ENCODE measurements at regions not wholly inside any gene's neighbourhood (a gene's known extent, or its start where the extent isn't known, plus 50 kb on each side); places are given as distances from the start of the nearest gene placed in this dataset.

DNA sequence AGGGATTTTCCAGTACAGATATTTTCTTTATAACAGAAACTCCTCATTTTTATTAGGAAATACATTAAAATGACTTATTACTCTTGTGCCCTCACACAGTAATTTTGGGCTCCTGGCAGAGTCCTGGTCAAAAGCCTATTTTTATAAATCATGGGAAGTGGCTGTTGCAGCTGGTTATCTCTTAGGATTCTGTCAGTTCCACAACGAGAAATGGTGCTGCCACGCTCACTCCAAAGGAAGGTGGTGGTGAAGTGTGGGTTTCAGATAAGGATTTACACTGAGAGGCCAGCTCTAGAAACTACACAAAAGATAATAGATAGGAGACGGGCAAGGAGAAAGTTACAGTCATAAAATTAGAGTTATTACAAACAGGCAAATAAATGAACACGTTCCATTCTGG, 159.2 kb upstream of the FAM241A start:
- no peaks in the 10 kb centered on the region for H3K36me3 ChIP-seq (replicated peaks; ENCODE audit: insufficient read depth, low read depth)
- 29% methylated on average over 4 of the region's 4 CpGs for WGBS (ENCODE audit: low lambda C conversion rate, missing lambda C conversion rate)
- peak overlapping the region; percentile 59 for H3K4me2 ChIP-seq
- H3K4me3 ChIP-seq = no peak overlapping the region
- no peaks in the 10 kb centered on the region for H3K27me3 ChIP-seq
- no peaks in the 10 kb centered on the region for H3K9me3 ChIP-seq (ENCODE audit: low read depth)
- H3K4me1 ChIP-seq (ENCODE audit: insufficient read depth) = peaks cover 12% of the 10 kb centered on the region
- H2AFZ ChIP-seq = no peak overlapping the region
- no peaks in the 10 kb centered on the region for H3K79me2 ChIP-seq
- no peak for TF ChIP-seq EZH2 (IDR thresholded peaks at IDR 0.05; ENCODE audit: borderline replicate concordance)
- DNase-seq (ENCODE audit: low spot score) = no peak
- peak overlapping the region; percentile 52 for H3K27ac ChIP-seq
- H3K9me2 ChIP-seq (replicated peaks; ENCODE audit: insufficient read depth) = no peaks in the 10 kb centered on the region
- no peaks in the 10 kb centered on the region for H4K20me1 ChIP-seq (ENCODE audit: insufficient read depth, poor library complexity, severe bottlenecking)

DNA sequence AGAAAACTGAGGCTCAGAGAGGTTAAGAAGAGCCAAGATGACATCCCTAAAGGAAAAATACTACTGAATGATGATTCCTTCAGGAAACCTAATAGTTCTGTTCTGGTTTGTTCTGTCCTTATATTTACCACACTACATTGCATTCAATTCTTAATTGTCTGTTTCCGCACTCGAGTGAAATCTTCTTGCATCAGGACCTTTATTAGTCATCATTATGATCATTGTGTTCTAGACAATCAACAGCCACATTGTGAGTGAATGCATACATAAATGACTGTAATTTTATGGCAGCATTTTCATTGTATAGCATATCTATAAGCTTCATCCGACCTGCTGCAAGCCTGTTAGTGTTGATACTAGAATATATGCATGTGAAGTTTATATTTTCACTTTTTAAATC, 156.7 kb upstream of the FAM241A start:
- no peaks in the 10 kb centered on the region for H4K20me1 ChIP-seq (ENCODE audit: insufficient read depth, poor library complexity, severe bottlenecking)
- H3K36me3 ChIP-seq (replicated peaks; ENCODE audit: insufficient read depth, low read depth) = no peaks in the 10 kb centered on the region
- DNase-seq (ENCODE audit: low spot score) = no peak
- TF ChIP-seq, protein P1, sequence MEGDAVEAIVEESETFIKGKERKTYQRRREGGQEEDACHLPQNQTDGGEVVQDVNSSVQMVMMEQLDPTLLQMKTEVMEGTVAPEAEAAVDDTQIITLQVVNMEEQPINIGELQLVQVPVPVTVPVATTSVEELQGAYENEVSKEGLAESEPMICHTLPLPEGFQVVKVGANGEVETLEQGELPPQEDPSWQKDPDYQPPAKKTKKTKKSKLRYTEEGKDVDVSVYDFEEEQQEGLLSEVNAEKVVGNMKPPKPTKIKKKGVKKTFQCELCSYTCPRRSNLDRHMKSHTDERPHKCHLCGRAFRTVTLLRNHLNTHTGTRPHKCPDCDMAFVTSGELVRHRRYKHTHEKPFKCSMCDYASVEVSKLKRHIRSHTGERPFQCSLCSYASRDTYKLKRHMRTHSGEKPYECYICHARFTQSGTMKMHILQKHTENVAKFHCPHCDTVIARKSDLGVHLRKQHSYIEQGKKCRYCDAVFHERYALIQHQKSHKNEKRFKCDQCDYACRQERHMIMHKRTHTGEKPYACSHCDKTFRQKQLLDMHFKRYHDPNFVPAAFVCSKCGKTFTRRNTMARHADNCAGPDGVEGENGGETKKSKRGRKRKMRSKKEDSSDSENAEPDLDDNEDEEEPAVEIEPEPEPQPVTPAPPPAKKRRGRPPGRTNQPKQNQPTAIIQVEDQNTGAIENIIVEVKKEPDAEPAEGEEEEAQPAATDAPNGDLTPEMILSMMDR (IDR thresholded peaks at IDR 0.05; ENCODE audit: poor library complexity) = no peak
- TF ChIP-seq EZH2 (IDR thresholded peaks at IDR 0.05; ENCODE audit: borderline replicate concordance) (no peak), EZH2phosphoT487 (IDR thresholded peaks at IDR 0.05; ENCODE audit: low read depth, severe bottlenecking, unreplicated experiment) (no peak)
- H2AFZ ChIP-seq = no peak overlapping the region
- H3K9me2 ChIP-seq (replicated peaks; ENCODE audit: insufficient read depth) = no peaks in the 10 kb centered on the region
- 93% methylated on average over 3 of the region's 3 CpGs for WGBS (ENCODE audit: low lambda C conversion rate, missing lambda C conversion rate)
- no peaks in the 10 kb centered on the region for H3K27me3 ChIP-seq
- no peaks in the 10 kb centered on the region for H3K9me3 ChIP-seq (ENCODE audit: low read depth)
- no peak overlapping the region for H3K4me3 ChIP-seq
- no peaks in the 10 kb centered on the region for H3K79me2 ChIP-seq
- no peak overlapping the region for H3K27ac ChIP-seq
- no peak overlapping the region for H3K4me2 ChIP-seq
- H3K4me1 ChIP-seq (ENCODE audit: insufficient read depth) = peaks cover 28% of the 10 kb centered on the region

DNA sequence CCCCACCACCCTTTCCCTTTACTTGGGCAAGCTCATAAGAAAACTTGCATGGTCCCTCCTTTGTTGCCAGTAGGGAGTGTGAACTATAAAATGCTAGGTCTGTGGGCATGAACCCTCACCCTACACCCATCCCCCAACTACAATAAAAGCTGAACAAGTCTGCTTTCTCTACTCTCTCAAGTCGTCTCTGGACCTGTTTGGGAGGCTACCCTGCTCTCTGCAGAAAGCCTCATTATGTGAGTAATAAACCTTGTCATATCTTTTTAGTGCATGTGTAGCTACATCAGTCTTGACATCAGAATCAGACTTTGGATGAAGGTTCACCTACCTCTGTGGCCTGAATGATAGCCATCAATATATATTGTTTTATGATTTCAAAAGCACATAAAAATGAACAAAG, 155.4 kb upstream of the FAM241A start:
- Histone ChIP-seq H3K9me3 (ENCODE audit: low read depth) (no peaks in the 10 kb centered on the region), H4K20me1 (ENCODE audit: insufficient read depth, poor library complexity, severe bottlenecking) (no peaks in the 10 kb centered on the region), H3K9me2 (replicated peaks; ENCODE audit: insufficient read depth) (no peaks in the 10 kb centered on the region), H3K36me3 (replicated peaks; ENCODE audit: insufficient read depth, low read depth) (no peaks in the 10 kb centered on the region), H3K79me2 (no peaks in the 10 kb centered on the region), H3K4me3 (no peak overlapping the region), H3K4me1 (ENCODE audit: insufficient read depth) (peaks cover 28% of the 10 kb centered on the region), H3K27me3 (no peaks in the 10 kb centered on the region), H3K4me2 (no peak overlapping the region), H2AFZ (no peak overlapping the region), H3K27ac (no peak overlapping the region)
- 25% methylated on average over 1 of the region's 1 CpG for WGBS (ENCODE audit: low lambda C conversion rate, missing lambda C conversion rate)
- DNase-seq (ENCODE audit: low spot score) = peak; percentile 29
- TF ChIP-seq EZH2 (IDR thresholded peaks at IDR 0.05; ENCODE audit: borderline replicate concordance) (no peak), EZH2phosphoT487 (IDR thresholded peaks at IDR 0.05; ENCODE audit: low read depth, severe bottlenecking, unreplicated experiment) (no peak)
- TF ChIP-seq, protein P1 (IDR thresholded peaks at IDR 0.05; ENCODE audit: poor library complexity) = no peak

DNA sequence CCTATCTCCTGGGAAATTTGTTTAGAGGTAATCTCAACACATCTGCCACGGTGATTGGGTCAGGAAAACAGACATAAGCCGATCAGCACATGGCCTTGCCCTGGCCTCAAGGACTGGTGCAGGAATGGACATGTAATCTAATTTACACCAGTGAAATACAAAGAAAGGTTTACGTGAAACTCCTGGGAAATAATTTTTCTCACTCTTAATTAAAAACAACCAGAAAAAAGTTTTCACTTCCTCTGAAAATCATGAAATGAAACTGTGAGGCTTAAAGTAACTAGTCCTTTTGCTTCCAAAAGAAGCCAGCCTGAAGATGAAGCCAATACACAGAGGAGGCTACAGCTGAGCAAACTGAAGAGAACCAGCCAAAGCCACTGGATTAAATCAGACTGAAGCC, 154.1 kb upstream of the FAM241A start:
- H3K27me3 ChIP-seq = no peaks in the 10 kb centered on the region
- H3K9me3 ChIP-seq (ENCODE audit: low read depth) = no peaks in the 10 kb centered on the region
- peak overlapping the region; percentile 58 for H3K27ac ChIP-seq
- DNase-seq (ENCODE audit: low spot score) = no peak
- H3K4me3 ChIP-seq = no peak overlapping the region
- 74% methylated on average over 3 of the region's 3 CpGs for WGBS (ENCODE audit: low lambda C conversion rate, missing lambda C conversion rate)
- no peaks in the 10 kb centered on the region for H3K9me2 ChIP-seq (replicated peaks; ENCODE audit: insufficient read depth)
- peak overlapping the region; percentile 16 for H3K4me2 ChIP-seq
- H2AFZ ChIP-seq = no peak overlapping the region
- H3K4me1 ChIP-seq (ENCODE audit: insufficient read depth) = peaks cover 20% of the 10 kb centered on the region
- no peaks in the 10 kb centered on the region for H3K79me2 ChIP-seq
- TF ChIP-seq EZH2phosphoT487 (IDR thresholded peaks at IDR 0.05; ENCODE audit: low read depth, severe bottlenecking, unreplicated experiment) (no peak), EZH2 (IDR thresholded peaks at IDR 0.05; ENCODE audit: borderline replicate concordance) (no peak)
- TF ChIP-seq, protein P1 (IDR thresholded peaks at IDR 0.05; ENCODE audit: poor library complexity) = no peak
- no peaks in the 10 kb centered on the region for H4K20me1 ChIP-seq (ENCODE audit: insufficient read depth, poor library complexity, severe bottlenecking)
- no peaks in the 10 kb centered on the region for H3K36me3 ChIP-seq (replicated peaks; ENCODE audit: insufficient read depth, low read depth)
